ENCODE measurements at regions not wholly inside any gene's neighbourhood (a gene's known extent, or its start where the extent isn't known, plus 50 kb on each side); places are given as distances from the start of the nearest gene placed in this dataset.
"Not testable (repeated sequence)": the region's sequence is repeated elsewhere in the genome, so short reads cannot be mapped to it uniquely, and the experiment has no call there.

- no peak for DNase-seq (ENCODE audit: low spot score)
Measured at GRCh38 chr17:20733923-20734322, 154.4 kb downstream of the CDRT15L2 start.

GRCh38 chr17:20735796-20736195 lies 156.3 kb downstream of the CDRT15L2 start:
- no peak for DNase-seq (ENCODE audit: low spot score)

- not testable (repeated sequence) for DNase-seq (ENCODE audit: low spot score)
Measured at GRCh38 chr17:20737636-20738035, 158.1 kb downstream of the CDRT15L2 start.

GRCh38 chr17:20771104-20771503 lies 191.6 kb downstream of the CDRT15L2 start:
- no peak for DNase-seq (ENCODE audit: low spot score)

- no peak for DNase-seq (ENCODE audit: low spot score)
Measured at GRCh38 chr17:20774472-20775135, 195.1 kb downstream of the CDRT15L2 start.

GRCh38 chr17:20775331-20775730 lies 195.8 kb downstream of the CDRT15L2 start:
- no peak for DNase-seq (ENCODE audit: low spot score)

GRCh38 chr17:20779521-20779920 lies 200.0 kb downstream of the CDRT15L2 start:
- no peak for DNase-seq (ENCODE audit: low spot score)

GRCh38 chr17:20781260-20781659 lies 201.7 kb downstream of the CDRT15L2 start:
- no peak for DNase-seq (ENCODE audit: low spot score)

GRCh38 chr17:20781869-20782268 lies 202.3 kb downstream of the CDRT15L2 start:
- not testable (repeated sequence) for DNase-seq (ENCODE audit: low spot score)

- DNase-seq (ENCODE audit: low spot score) = no peak
Measured at GRCh38 chr17:20783091-20783490, 203.6 kb downstream of the CDRT15L2 start.

GRCh38 chr17:20784100-20784665 lies 204.7 kb downstream of the CDRT15L2 start:
- DNase-seq (ENCODE audit: low spot score) = no peak

- DNase-seq (ENCODE audit: low spot score) = no peak
Measured at GRCh38 chr17:20787281-20787680, 207.8 kb downstream of the CDRT15L2 start.

- DNase-seq (ENCODE audit: low spot score) = no peak
Measured at GRCh38 chr17:20791626-20792025, 212.1 kb downstream of the CDRT15L2 start.

GRCh38 chr17:20794532-20794931 lies 215.0 kb downstream of the CDRT15L2 start:
- not testable (repeated sequence) for DNase-seq (ENCODE audit: low spot score)

- no peak for DNase-seq (ENCODE audit: low spot score)
Measured at GRCh38 chr17:20797292-20797691, 217.8 kb downstream of the CDRT15L2 start.

- no peak for DNase-seq (ENCODE audit: low spot score)
Measured at GRCh38 chr17:20800146-20800545, 220.6 kb downstream of the CDRT15L2 start.

GRCh38 chr17:20805751-20806150 lies 226.2 kb downstream of the CDRT15L2 start:
- DNase-seq (ENCODE audit: low spot score) = no peak

- not testable (repeated sequence) for DNase-seq (ENCODE audit: low spot score)
Measured at GRCh38 chr17:20807566-20807965, 228.0 kb downstream of the CDRT15L2 start.

- not testable (repeated sequence) for DNase-seq (ENCODE audit: low spot score)
Measured at GRCh38 chr17:20815410-20815809, 227.4 kb downstream of the USP22 start.

- no peak for DNase-seq (ENCODE audit: low spot score)
Measured at GRCh38 chr17:20823905-20824304, 218.9 kb downstream of the USP22 start.

- no peak for DNase-seq (ENCODE audit: low spot score)
Measured at GRCh38 chr17:20825539-20825938, 217.3 kb downstream of the USP22 start.

- DNase-seq (ENCODE audit: low spot score) = not testable (repeated sequence)
Measured at GRCh38 chr17:20840453-20840852, 202.4 kb downstream of the USP22 start.

GRCh38 chr17:20840987-20841865 lies 201.6 kb downstream of the USP22 start:
- DNase-seq (ENCODE audit: low spot score) = not testable (repeated sequence)

All from mucosa of gallbladder (tissue), 1 donor.